NCI-H69 (cell line): ENCODE measurements at regions not wholly inside any gene's neighbourhood (a gene's known extent, or its start where the extent isn't known, plus 50 kb on each side); places are given as distances from the start of the nearest gene placed in this dataset.
A peak's percentile ranks its signal among the peaks of the same experiment; 100 is the strongest.
"Not testable (repeated sequence)": the region's sequence is repeated elsewhere in the genome, so short reads cannot be mapped to it uniquely, and the experiment has no call there.

Source experiments
- DNase-seq: peaks from one replicate; lab custom pipeline; 2025; lab: John Stamatoyannopoulos, UW

DNA sequence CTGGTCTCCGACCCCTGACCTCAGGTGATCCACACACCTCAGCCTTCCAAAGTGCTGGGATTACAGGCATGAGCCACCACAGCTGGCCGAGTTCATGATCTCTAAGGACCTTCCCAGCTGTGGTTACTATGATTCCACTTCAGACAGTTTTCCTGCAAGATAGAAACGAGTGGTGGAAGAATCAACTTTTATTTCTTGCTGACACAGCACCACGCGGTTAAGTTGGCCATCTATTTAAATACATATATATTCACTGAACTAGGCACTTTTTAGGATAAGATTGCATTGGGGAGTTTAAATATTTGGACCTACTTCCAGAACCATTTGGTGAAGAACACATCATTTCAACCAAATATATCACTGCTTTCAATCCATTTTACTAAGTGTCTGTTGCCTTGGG lies 213.4 kb downstream of the TBX5 start:
- no peak for DNase-seq

GRCh38 chr12:114192013-114192412 lies 213.9 kb downstream of the TBX5 start:
- DNase-seq, result no peak

DNA sequence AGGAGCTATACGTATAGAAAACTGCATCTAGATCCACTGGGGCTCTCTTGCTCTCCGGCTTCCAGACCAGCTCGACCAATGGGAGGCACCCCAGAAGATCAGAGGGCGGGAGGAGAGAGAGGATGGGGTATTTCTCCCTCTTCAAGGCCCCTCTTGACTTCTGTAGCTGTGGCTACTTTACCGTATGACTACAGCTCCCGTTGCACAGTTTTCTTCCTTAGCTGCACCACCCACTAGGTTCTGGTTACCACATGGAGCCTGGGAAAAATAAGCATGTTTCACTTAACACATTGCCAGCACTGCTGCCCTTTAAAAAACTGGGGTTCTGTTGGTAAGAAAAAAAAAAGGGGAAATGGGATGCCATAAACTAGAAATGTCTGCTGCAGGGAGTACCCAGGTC lies 214.4 kb downstream of the TBX5 start:
- DNase-seq, result no peak

DNA sequence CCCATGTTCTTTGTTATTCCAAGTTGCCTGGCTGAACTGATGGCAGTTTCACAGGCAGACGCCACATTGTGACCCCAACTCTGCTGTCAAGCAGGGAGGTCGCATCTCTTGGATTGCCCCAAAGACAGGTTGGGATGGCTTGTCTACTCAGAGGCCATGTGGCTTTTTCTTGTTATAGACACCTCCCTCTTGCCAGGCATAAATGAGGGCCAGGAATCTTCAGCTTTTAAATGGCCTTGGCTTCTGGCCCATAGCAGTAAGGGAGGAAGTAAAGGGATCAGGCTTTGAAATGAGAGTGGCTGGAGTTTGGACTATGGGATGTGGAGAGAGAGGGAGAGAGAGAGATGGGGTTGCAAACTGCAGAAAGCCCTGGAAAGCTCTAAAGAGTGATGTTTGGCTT lies 215.0 kb downstream of the TBX5 start:
- no peak for DNase-seq

GRCh38 chr12:114189266-114189665 lies 216.7 kb downstream of the TBX5 start:
- DNase-seq, result no peak

- peak; percentile 19 for DNase-seq
These were observed 219.5 kb downstream of the TBX5 start for GRCh38 chr12:114186241-114187002.

- DNase-seq, result no peak
These were observed 218.9 kb upstream of the RBM19 start for GRCh38 chr12:114185036-114185435.

DNA sequence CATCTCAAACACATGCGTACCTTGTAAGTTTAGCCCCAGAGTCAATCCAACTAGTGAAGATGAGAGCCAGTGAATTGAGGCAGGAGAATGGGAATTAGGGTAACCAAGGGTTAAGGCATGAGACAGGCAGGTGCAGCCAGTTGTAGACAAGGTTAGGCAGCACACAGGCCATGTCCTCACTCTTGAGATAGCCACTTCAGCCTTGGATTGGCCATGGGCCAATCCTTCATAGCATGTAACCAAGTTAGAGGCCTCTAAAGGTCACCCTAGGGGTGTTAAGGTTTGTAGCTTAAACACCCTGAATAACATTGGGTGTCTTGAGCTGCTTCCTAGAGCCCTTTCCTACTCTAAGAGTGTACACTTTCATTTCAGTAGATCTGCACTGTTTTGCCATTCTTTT lies 208.2 kb upstream of the RBM19 start:
- DNase-seq, result no peak

GRCh38 chr12:114172135-114172534 lies 206.0 kb upstream of the RBM19 start:
- DNase-seq, result no peak

GRCh38 chr12:114168061-114168460 lies 201.9 kb upstream of the RBM19 start:
- no peak for DNase-seq

- DNase-seq, result no peak
These were observed 201.3 kb upstream of the RBM19 start for GRCh38 chr12:114167431-114167830.

DNA sequence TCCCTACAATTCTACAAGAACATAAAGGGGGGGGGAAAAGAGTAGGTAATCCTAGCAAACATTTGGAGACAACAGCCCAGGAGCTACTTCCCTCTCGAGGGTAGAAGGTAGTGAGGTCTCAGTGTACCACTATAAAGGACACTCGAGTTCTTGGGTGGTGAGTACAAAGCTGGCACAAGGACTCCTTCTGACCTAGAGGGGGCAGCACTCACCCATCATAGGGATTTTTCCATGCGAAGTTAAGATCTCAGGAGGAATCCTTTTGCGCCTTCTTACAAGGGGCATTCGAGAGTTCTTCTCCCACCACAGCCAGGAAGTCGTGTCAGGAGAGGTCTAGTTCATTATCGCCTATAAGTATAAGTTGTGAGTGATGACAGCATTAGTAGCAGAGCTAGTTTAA lies 200.2 kb upstream of the RBM19 start:
- DNase-seq, result peak; percentile 46

DNA sequence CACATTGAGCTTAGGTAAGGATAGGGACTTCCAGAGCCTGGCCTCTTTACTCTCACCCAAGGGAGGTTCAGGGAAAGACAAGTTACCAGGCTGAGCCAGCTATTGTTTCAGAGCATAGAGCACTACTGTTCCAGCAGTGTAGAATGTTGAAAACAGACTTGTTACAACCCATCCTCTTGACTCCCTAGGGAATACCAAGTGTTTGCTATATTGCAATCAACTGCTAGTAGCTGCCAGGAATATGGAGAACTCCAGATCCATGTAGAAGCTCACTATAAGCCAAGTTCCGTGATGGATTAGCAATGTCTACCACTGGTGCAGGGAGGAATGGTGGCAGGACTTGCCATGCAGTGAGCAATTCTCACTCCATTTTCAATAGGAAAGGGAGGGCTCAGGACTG lies 199.8 kb upstream of the RBM19 start:
- DNase-seq, result peak; percentile 26

GRCh38 chr12:114164351-114164750 lies 198.2 kb upstream of the RBM19 start:
- no peak for DNase-seq

- no peak for DNase-seq
These were observed 197.6 kb upstream of the RBM19 start for GRCh38 chr12:114163771-114164170.

DNA sequence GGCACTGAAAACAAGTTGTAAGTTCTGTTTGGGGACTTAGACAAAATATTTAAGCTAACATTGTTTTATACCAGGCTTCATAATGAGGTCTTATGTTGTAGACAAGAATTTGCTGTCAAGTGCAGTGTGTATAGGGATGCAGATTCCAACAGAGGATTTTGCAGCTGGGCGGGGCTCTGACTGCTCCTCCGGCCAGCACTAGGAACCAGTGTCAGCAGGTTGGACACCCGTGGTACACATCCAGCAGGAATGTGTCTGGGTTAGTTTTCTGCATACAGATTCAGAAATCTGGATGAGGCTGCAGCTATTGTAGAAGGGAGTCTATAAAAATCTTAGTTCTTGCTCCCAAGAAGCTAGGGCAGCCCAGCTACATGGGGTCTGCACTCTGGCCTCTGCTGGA lies 194.3 kb upstream of the RBM19 start:
- DNase-seq, result no peak

GRCh38 chr12:114152890-114153289 lies 186.8 kb upstream of the RBM19 start:
- no peak for DNase-seq

DNA sequence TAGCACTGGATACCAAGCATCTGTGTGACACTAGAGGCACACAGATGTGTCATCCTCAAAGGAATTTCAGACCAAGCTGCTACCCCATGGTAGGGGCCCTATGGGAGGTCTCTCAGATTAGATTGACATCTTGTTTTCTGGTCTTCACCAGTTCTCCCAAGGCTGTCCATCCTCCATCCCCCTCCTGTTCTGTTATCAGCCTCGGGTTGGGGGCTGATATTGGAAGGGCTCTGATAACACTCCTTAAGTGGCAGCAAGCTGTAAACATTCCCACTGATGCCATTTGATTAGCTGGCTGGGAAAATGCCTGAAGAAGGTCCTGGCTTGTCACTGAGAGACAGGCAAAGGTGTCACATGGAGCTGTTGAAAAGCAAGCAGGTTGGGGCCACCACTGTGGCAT lies 185.9 kb upstream of the RBM19 start:
- no peak for DNase-seq

DNA sequence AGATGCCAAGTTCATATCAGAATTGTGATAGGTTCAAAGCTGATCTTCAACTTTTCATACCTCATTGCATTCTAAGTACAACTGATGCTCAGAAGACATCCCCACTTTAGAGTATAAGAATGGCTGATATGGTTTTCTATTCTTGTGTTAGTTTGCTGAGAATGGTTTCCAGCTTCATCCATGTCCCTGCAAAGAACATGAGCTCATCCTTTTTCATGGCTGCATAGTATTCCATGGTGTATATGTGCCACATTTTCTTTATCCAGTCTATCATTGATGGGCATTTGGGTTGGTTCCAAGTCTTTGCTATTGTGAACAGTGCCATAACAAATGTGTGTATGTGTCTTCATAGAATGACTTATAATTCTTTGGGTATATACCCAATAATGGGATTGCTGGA lies 184.5 kb upstream of the RBM19 start:
- DNase-seq, result not testable (repeated sequence)

GRCh38 chr12:114141921-114142564 lies 175.9 kb upstream of the RBM19 start:
- peak; percentile 53 for DNase-seq

DNA sequence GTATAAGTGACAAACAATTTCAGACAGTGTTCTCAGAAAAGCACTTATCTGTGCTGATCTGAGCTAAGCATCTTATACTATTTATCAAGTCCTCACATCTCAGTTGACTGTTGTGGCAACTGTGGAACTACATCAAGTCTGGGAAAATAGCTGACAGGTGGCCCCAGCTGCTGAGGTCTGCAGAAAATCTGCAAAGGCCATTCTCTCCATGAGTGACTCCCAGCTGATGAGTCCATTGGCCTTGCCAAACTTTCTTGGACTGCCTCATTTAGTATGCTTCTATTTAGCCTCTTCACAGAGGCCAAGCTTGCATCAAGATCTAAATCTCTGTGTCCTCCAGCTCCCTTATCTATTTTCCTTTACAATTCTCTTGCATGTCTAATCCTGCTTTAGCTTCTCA lies 174.5 kb upstream of the RBM19 start:
- DNase-seq, result no peak

DNA sequence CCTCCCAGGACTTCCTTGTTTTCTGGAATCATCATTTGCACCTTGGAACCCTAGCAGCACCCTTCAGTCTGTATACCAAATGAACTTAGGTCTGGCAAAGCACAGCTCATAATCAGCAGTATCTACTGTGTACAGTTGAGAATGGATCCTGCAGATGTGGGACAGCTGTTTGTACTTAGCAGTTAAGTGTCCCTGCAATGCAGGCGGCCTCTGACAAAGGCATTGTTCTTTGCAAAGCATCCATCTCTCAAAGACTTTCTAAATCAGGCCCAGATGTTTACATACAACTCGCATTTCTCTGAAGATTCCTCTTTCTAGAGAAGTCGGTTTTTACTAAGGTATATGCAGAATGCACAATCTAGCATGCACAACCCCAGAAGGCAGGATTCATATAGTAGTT lies 170.5 kb upstream of the RBM19 start:
- DNase-seq, result no peak

- no peak for DNase-seq
These were observed 168.8 kb upstream of the RBM19 start for GRCh38 chr12:114134922-114135321.

GRCh38 chr12:114131824-114132223 lies 165.7 kb upstream of the RBM19 start:
- DNase-seq, result peak; percentile 17
